Uterus (tissue), 3 donors: ENCODE measurements at regions not wholly inside any gene's neighbourhood (a gene's known extent, or its start where the extent isn't known, plus 50 kb on each side); places are given as distances from the start of the nearest gene placed in this dataset.

Experiments
- DNase-seq, 2 donors: peaks; one replicate each; pipeline ENCODE4 v3.0.0-alpha.2; 2019 to 2020
- H3K27ac ChIP-seq, 2 donors: fragments of 200-600 bp; sonication (generic); 1 replicate in 1 of 2; 2 replicates in 1 of 2; pipeline ENCODE4 v1.5.1; 2016 to 2018
- H3K27me3 ChIP-seq, 2 donors: fragments of 200-600 bp; sonication (generic); one replicate each; pipeline ENCODE4 v1.5.1; 2018 to 2019; ENCODE audit warnings: control low read depth in 1 of 2
- H3K36me3 ChIP-seq, 2 donors: fragments of 200-600 bp; sonication (generic); one replicate each; pipeline ENCODE4 v1.5.1; 2019; ENCODE audit warnings: control low read depth in 1 of 2
- H3K4me1 ChIP-seq, 2 donors: fragments of 200-600 bp; sonication (generic); one replicate each; pipeline ENCODE4 v1.5.1; 2018 to 2019; ENCODE audit warnings: control low read depth in 1 of 2
- H3K4me3 ChIP-seq, 2 donors: fragments of 200-600 bp; sonication (generic); 1 replicate in 1 of 2; 2 replicates in 1 of 2; pipeline ENCODE4 v1.5.1; 2018 to 2019; ENCODE audit warnings: mild to moderate bottlenecking in 1 of 2
- H3K9me3 ChIP-seq, 2 donors: fragments of 200-600 bp; sonication (generic); one replicate each; pipeline ENCODE4 v1.5.1; 2019; ENCODE audit warnings: control low read depth in 1 of 2
- CTCF ChIP-seq, 4 experiments: fragments of 200-600 bp in 2 of 4; fragments of 450-650 bp in 2 of 4; sonication (generic) in 2 of 4; IDR thresholded peaks; one replicate each; pipeline ENCODE4 v1.5.1; 2016 to 2019; ENCODE audit warnings: antibody characterized with exemption in 4 of 4, mild to moderate bottlenecking in 2 of 4, moderate library complexity in 1 of 4
- POLR2A ChIP-seq, 2 donors: fragments of 450-650 bp; IDR thresholded peaks; one replicate each; pipeline ENCODE4 v1.6.1; 2016; ENCODE audit warnings: antibody characterized with exemption in 2 of 2, mild to moderate bottlenecking in 1 of 2, moderate library complexity in 1 of 2
- intact Hi-C: fragments of 100-400 bp; cut with DNase I; formaldehyde crosslinking; loops from one replicate; pipeline ENCODE4 v1.15.1; 2023; ENCODE audit warnings: low total_unique reads
- donor health status: DM: yes; HTN: yes; CAD: no.

- H3K4me3 ChIP-seq: no peak overlapping the region
- no peak overlapping the region for H3K27ac ChIP-seq
- no peaks in the 10 kb centered on the region for H3K9me3 ChIP-seq
- no peaks in the 10 kb centered on the region for H3K27me3 ChIP-seq
- TF ChIP-seq CTCF (IDR thresholded peaks at IDR 0.05) (no peak), POLR2A (IDR thresholded peaks at IDR 0.05) (no peak)
- DNase-seq: no peak
- H3K36me3 ChIP-seq: no peaks in the 10 kb centered on the region
- intact Hi-C loops: no loop called here
- no peaks in the 10 kb centered on the region for H3K4me1 ChIP-seq
Measured at GRCh38 chr7:106566196-106566595, 94.8 kb downstream of the CCDC71L start.

- TF ChIP-seq POLR2A (IDR thresholded peaks at IDR 0.05): no peak
- no peak overlapping the region for H3K4me3 ChIP-seq
- intact Hi-C loops: no loop called here
- no peaks in the 10 kb centered on the region for H3K4me1 ChIP-seq
- H3K36me3 ChIP-seq: no peaks in the 10 kb centered on the region
- H3K9me3 ChIP-seq: no peaks in the 10 kb centered on the region
- no peak overlapping the region for H3K27ac ChIP-seq
- no peaks in the 10 kb centered on the region for H3K27me3 ChIP-seq
- no peak for DNase-seq
Measured at GRCh38 chr7:106565428-106565827, 95.5 kb downstream of the CCDC71L start.

- Histone ChIP-seq H3K4me1 (no peaks in the 10 kb centered on the region), H3K4me3 (no peak overlapping the region), H3K36me3 (no peaks in the 10 kb centered on the region), H3K27me3 (no peaks in the 10 kb centered on the region), H3K9me3 (no peaks in the 10 kb centered on the region), H3K27ac (no peak overlapping the region)
- DNase-seq: no peak
- TF ChIP-seq POLR2A (IDR thresholded peaks at IDR 0.05) (no peak), CTCF (IDR thresholded peaks at IDR 0.05) (no peak)
- intact Hi-C loops: no loop called here
Measured at GRCh38 chr7:106563466-106564150, 97.3 kb downstream of the CCDC71L start.

GRCh38 chr7:106562711-106563366 is 98.1 kb downstream of the CCDC71L start:
- intact Hi-C loops: no loop called here
- Histone ChIP-seq H3K27me3 (no peaks in the 10 kb centered on the region), H3K4me1 (no peaks in the 10 kb centered on the region), H3K9me3 (no peaks in the 10 kb centered on the region), H3K4me3 (no peak overlapping the region), H3K36me3 (no peaks in the 10 kb centered on the region), H3K27ac (no peak overlapping the region)
- no peak for DNase-seq
- TF ChIP-seq CTCF (IDR thresholded peaks at IDR 0.05): no peak
- TF ChIP-seq POLR2A (IDR thresholded peaks at IDR 0.05): no peak

GRCh38 chr7:106561666-106562411 is 99.1 kb downstream of the CCDC71L start:
- DNase-seq: no peak
- Histone ChIP-seq H3K27ac (no peak overlapping the region), H3K9me3 (no peaks in the 10 kb centered on the region), H3K4me1 (no peaks in the 10 kb centered on the region), H3K27me3 (no peaks in the 10 kb centered on the region), H3K4me3 (no peak overlapping the region), H3K36me3 (no peaks in the 10 kb centered on the region)
- intact Hi-C loops: no loop called here
- TF ChIP-seq CTCF (IDR thresholded peaks at IDR 0.05): no peak
- no peak for TF ChIP-seq POLR2A (IDR thresholded peaks at IDR 0.05)
